RPMI8226 (cell line): ENCODE measurements at regions not wholly inside any gene's neighbourhood (a gene's known extent, or its start where the extent isn't known, plus 50 kb on each side); places are given as distances from the start of the nearest gene placed in this dataset.
"Not testable (repeated sequence)": the region's sequence is repeated elsewhere in the genome, so short reads cannot be mapped to it uniquely, and the experiment has no call there.

Source experiments
- DNase-seq: peaks from one replicate; pipeline ENCODE4 v3.0.0-alpha.2; 2015

DNA sequence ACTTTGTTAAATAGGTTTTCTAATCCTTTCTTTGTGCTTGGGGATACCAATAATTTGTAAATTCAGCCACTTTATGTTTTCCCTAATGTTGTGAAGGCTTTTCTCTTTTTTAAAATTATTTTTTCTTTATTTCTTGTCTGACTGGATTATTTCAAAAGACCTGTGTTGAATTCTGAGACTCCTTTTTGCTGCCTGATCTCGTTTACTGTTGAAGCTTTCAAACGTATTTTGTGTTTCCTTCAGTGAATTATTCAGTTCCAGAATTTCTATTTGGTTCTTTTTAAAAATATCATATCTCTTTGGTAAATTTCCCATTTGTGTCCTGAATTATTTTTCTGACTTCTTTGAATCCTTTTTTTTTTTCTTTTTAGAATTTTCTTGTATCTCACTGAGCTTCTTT lies 241.6 kb downstream of the LRIG3 start:
- no peak for DNase-seq

- no peak for DNase-seq
Measured at GRCh38 chr12:58681730-58682129, 238.6 kb downstream of the LRIG3 start.

GRCh38 chr12:58695263-58695662 lies 225.0 kb downstream of the LRIG3 start:
- DNase-seq = no peak

DNA sequence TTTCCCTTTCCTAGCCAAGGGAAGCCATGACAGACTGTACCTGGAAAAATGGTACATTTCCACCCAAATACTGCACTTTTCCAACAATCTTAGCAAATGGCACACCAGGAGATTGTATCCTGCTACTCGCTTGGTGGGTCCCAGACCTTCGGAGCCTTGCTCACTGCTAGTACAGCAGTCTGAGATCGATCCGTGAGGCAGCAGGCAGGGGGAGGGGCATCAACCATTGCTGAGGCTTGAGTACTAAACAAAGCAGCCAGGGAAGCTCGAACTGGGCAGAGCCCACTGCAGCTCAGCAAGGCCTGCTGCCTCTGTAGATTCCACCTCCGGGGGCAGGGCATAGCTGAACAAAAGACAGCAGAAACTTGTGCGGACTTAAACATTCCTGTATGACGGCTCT lies 218.8 kb downstream of the LRIG3 start:
- no peak for DNase-seq

DNA sequence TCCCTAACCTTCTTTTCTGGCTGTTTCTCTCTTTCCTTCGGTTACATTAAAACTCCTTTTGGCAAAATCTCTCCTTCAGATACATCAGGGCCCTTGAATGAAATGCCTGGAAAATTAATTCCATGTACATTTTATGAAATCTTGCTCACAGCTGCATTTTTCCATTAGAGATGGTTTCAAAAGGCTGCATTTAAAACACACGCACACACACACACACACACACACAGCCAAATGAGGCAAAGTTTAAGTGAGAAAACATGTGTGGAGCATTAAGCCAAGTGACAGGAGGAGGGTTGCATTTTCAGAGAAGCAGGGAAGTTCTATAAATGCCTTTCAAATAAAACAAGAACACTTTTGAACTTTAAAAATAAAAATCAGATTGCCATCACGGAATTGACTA lies 216.4 kb downstream of the LRIG3 start:
- no peak for DNase-seq

GRCh38 chr12:58704770-58705169 lies 215.5 kb downstream of the LRIG3 start:
- not testable (repeated sequence) for DNase-seq

DNA sequence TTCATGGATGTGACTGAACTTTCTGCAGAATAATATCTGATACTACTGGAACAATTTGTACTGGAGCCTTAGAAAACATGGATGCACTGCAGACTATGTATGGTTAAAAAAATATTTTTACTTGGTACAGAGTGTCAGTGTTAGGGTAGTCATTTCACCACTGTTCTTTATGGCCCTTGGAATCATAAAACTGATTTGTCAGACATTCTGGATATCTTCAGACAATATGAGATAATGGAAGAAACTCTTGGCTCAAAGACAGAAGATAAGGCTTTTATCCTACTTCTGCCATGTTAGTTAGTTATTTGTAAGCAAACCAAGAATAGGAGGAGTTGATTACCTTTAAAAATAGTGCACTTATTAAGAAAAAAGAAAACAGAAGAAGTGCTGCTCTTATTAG lies 209.4 kb downstream of the LRIG3 start:
- no peak for DNase-seq

DNA sequence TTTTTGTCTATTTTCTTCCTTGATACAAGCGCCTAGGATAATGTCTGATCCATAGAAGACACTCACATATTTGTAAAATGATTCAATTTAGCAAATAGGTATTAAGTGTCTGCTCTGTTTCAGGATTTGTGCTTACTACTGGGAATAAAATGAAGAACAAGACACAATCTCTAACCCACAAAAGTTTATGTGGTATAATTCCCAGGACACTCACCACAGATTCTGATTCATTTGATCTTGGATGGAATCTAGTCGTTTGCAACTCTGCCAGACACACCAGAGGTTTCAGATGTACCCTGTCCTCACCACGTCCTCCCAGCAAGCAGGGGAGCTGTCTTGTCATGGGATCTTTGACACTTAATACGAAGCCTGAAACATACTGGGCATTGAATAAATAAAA lies 208.3 kb downstream of the LRIG3 start:
- DNase-seq = no peak

GRCh38 chr12:58712976-58713375 lies 207.3 kb downstream of the LRIG3 start:
- DNase-seq = no peak

- no peak for DNase-seq
Measured at GRCh38 chr12:58719161-58719560, 201.1 kb downstream of the LRIG3 start.

GRCh38 chr12:58720421-58720820 lies 199.9 kb downstream of the LRIG3 start:
- DNase-seq = no peak

- no peak for DNase-seq
Measured at GRCh38 chr12:58725400-58726105, 194.8 kb downstream of the LRIG3 start.

- DNase-seq = no peak
Measured at GRCh38 chr12:58727521-58727920, 192.8 kb downstream of the LRIG3 start.

- no peak for DNase-seq
Measured at GRCh38 chr12:58728397-58728796, 191.9 kb downstream of the LRIG3 start.

DNA sequence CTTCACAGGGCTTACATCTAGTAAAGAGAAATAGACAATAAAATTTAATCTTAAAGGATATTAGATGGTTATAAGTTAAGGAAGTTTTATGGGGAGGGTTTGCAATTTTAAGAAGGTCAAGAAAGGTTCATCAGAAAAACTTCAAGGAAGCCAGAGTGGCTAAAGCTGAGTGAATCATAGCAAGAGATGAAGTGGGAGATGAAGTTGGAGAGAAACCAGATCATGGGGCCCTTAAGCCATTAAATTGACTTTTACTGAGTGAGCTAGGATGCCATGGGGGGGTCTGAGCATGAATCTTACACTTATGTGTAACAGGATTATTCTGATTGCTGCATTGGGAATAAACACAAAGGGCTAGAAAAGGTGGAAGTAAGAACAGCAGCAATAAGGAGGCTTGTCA lies 189.2 kb downstream of the LRIG3 start:
- DNase-seq = no peak

GRCh38 chr12:58732894-58733293 lies 187.4 kb downstream of the LRIG3 start:
- DNase-seq = no peak

DNA sequence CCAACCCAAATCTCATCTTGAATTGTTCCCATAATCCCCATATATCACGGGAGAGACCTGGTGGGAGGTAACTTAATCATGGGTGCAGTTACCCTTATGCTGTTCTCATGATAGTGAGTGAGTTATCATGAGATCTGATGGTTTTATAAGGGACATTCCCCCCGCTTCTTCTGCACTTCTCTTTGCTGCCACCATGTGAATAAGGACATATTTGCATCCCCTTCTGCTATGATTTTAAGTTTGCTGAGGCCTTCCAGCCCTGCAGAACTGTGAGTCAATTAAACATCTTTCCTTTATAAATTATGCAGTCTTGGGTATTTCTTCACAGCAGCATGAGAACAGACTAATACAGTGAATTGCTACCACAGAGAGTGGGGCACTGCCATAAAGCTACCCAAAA lies 179.1 kb downstream of the LRIG3 start:
- no peak for DNase-seq

GRCh38 chr12:58745348-58746125 lies 174.8 kb downstream of the LRIG3 start:
- DNase-seq = no peak

DNA sequence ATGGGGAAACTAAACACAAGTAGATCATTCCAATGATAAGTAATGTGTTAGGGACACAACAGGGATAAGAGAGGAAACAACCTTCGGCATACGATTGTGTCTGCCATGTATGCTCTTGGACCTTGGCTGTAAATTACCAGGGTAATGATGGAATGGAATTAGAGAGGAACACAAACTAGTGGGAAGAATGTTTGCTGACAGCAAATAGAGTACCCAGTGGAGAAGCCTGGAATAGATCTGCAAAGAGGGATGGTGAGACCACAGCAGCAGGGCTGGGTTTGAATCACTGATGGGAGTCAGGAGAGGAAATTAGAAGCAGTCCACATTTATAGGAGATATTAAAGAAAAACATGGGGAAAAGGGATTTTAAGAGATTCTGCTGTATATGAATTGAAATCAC lies 172.8 kb downstream of the LRIG3 start:
- no peak for DNase-seq

DNA sequence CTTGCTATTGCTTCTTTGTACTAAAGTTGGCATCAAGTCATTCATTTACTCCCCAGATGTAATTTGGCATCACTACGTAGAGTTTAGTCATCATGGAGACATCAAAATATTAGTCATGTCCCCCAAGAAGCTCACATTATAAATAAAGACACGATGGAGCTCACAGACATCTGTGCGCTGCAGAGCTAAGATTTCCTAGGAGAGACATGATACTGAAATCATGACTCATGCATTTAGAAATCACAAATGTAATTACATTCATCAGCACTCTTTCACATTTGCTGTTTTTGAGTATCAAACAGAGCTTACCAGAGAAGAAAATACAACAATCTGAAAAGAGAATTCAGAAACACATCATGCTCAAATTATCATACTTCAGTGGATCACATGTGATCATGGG lies 169.8 kb downstream of the LRIG3 start:
- no peak for DNase-seq

DNA sequence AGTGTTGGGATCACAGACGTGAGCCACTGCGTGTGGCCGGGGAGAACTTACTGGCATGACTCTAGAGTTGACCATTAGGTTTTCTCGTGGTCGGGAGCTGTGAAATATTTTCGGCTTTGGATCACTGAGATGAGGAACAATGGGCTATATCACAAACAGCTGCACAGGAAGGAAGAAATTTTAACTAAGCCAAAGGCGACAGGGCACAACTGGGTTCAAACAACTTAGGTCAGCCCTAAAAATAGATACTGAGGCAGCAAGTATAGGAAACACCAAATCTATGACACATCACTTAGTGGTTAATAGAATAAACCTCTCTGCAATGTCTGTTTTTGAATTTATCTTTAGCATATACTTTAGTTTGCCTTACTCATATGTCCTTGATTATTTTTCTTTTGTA lies 162.9 kb downstream of the LRIG3 start:
- peak; percentile 25 for DNase-seq

DNA sequence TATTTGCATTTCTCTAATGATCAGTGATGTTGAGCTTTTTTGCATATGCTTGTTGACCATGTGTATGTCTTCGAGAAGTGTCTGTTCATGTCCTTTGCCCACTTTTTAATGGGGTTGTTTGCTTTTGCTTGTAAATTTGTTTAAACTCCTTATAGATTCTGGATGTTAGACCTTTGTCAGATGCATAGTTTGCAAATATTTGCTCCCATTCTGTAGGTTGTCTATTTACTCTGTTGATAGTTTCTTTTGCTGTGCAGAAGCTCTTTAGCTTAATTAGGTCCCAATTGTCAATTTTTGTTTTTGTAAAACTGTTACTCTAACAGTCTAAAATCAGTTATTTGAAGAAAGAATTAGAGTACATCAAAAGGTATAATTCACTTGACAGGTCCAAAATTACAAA lies 160.6 kb downstream of the LRIG3 start:
- DNase-seq = not testable (repeated sequence)

DNA sequence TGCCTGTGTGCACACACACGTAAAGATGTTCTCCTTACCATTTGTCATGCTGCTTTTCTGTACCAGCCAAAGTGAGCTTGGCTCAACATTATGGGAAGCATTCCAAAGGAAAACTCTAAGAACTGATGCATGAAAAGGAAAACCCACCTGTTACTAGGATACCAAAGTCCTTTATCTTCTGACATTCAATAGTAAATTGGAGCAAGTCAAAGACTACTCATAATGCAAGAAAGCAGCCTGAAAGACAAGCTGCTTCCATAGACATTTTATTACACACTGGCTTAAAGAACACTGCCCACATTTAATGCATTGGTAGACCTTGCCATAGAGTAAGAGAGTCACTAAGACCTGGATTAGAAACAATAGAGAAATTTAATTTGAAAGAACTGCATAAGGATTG lies 159.0 kb downstream of the LRIG3 start:
- DNase-seq = no peak

GRCh38 chr12:58764100-58764953 lies 156.0 kb downstream of the LRIG3 start:
- no peak for DNase-seq
